A673 (cell line): ENCODE measurements at regions not wholly inside any gene's neighbourhood (a gene's known extent, or its start where the extent isn't known, plus 50 kb on each side); places are given as distances from the start of the nearest gene placed in this dataset.

Experiments
- CTCF ChIP-seq: fragments of 300-800, 200-600 bp; sonication (generic); conservative IDR thresholded peaks from 2 replicates; pipeline ENCODE4 v1.5.1; 2017; ENCODE audit warnings: low read depth, mild to moderate bottlenecking, antibody characterized with exemption, low read length, moderate library complexity, mixed read lengths
- EZH2 ChIP-seq: fragments of 200-600 bp; sonication (generic); IDR thresholded peaks from 2 replicates; pipeline ENCODE4 v1.6.1; 2017; ENCODE audit warnings: borderline replicate concordance, low read depth, mild to moderate bottlenecking, mixed read lengths, antibody characterized with exemption, low read length; ENCODE audit not compliant: poor library complexity, severe bottlenecking

DNA sequence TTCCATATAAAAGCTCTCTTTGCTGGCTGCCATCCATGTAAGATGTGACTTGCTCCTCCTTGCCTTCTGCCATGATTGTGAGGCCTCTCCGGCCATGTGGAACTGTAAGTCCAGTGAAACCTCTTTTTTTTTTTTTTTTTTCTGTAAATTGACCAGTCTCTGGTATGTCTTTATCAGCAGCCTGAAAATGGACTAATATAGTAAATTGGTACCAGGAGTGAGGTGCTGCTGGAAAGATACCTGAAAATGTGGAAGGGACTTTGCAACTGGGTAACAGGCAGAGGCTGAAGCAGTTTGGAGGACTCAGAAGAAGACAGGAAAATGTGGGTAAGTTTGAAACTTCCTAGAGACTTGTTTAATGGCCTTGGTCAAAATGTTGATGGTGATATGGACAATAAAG lies 124.3 kb upstream of the AADAT start:
- TF ChIP-seq CTCF, result no peak
- TF ChIP-seq EZH2, result no peak
